ENCODE measurements at regions not wholly inside any gene's neighbourhood (a gene's known extent, or its start where the extent isn't known, plus 50 kb on each side); places are given as distances from the start of the nearest gene placed in this dataset.

GRCh38 chr5:4038994-4039393 lies 443.4 kb downstream of the IRX1 start:
- Mint-ChIP-seq H3K27ac (ENCODE audit: unreplicated experiment) (no peak overlapping the region), H3K4me1 (ENCODE audit: low read depth, unreplicated experiment) (no peaks in the 10 kb centered on the region), H3K27me3 (ENCODE audit: unreplicated experiment) (no peaks in the 10 kb centered on the region), H3K36me3 (ENCODE audit: unreplicated experiment) (no peaks in the 10 kb centered on the region), H3K9me3 (ENCODE audit: unreplicated experiment) (no peaks in the 10 kb centered on the region), H3K4me3 (ENCODE audit: unreplicated experiment) (no peak overlapping the region)
- DNase-seq: no peak
- TF ChIP-seq, protein P1, sequence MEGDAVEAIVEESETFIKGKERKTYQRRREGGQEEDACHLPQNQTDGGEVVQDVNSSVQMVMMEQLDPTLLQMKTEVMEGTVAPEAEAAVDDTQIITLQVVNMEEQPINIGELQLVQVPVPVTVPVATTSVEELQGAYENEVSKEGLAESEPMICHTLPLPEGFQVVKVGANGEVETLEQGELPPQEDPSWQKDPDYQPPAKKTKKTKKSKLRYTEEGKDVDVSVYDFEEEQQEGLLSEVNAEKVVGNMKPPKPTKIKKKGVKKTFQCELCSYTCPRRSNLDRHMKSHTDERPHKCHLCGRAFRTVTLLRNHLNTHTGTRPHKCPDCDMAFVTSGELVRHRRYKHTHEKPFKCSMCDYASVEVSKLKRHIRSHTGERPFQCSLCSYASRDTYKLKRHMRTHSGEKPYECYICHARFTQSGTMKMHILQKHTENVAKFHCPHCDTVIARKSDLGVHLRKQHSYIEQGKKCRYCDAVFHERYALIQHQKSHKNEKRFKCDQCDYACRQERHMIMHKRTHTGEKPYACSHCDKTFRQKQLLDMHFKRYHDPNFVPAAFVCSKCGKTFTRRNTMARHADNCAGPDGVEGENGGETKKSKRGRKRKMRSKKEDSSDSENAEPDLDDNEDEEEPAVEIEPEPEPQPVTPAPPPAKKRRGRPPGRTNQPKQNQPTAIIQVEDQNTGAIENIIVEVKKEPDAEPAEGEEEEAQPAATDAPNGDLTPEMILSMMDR (IDR thresholded peaks at IDR 0.05; ENCODE audit: partially characterized antibody, unreplicated experiment): no peak

DNA sequence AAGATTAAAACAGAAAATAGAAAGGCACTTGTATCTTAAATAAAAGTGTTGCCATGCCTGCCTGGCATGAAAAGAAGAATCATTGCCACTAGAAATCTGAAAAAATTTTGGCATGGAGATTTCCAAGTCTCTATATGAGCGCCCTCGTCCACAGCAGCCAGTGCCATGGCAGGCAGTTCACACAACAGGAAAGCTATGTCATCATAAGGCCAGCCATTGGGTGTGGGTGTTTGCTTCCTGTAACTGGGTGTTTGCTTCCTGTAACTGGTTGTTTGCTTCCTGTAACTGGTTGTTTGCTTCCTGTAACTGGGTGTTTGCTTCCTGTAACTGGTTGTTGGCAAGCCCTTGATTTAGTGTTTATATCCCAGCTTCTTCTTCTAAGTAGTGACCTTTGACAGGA lies 446.7 kb downstream of the IRX1 start:
- no peaks in the 10 kb centered on the region for H3K36me3 Mint-ChIP-seq (ENCODE audit: unreplicated experiment)
- no peaks in the 10 kb centered on the region for H3K27me3 Mint-ChIP-seq (ENCODE audit: unreplicated experiment)
- H3K4me1 Mint-ChIP-seq (ENCODE audit: low read depth, unreplicated experiment): no peaks in the 10 kb centered on the region
- no peak overlapping the region for H3K27ac Mint-ChIP-seq (ENCODE audit: unreplicated experiment)
- H3K4me3 Mint-ChIP-seq (ENCODE audit: unreplicated experiment): no peak overlapping the region
- no peaks in the 10 kb centered on the region for H3K9me3 Mint-ChIP-seq (ENCODE audit: unreplicated experiment)
- no peak for DNase-seq
- TF ChIP-seq, protein P1 (IDR thresholded peaks at IDR 0.05; ENCODE audit: partially characterized antibody, unreplicated experiment): no peak

DNA sequence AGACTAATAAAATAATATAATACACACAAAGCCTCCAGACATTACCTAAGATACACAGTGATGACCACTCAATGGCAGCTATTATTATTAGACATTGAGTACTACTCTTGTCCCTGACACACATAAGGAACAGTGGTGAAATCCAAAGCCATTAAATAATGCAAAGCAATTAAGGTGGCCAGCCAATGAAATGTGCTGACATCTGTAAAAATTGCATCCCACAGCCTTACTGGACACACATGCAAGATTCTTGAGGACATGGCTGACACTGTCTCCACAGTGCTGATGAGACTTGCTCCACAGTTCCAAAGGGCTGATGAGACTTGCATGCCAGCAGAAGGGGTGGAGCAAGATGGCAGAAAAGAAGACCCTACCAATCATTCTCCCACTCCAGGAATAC lies 447.5 kb downstream of the IRX1 start:
- TF ChIP-seq, protein P1 (IDR thresholded peaks at IDR 0.05; ENCODE audit: partially characterized antibody, unreplicated experiment): no peak
- no peak overlapping the region for H3K4me3 Mint-ChIP-seq (ENCODE audit: unreplicated experiment)
- no peak overlapping the region for H3K27ac Mint-ChIP-seq (ENCODE audit: unreplicated experiment)
- no peaks in the 10 kb centered on the region for H3K9me3 Mint-ChIP-seq (ENCODE audit: unreplicated experiment)
- no peaks in the 10 kb centered on the region for H3K36me3 Mint-ChIP-seq (ENCODE audit: unreplicated experiment)
- no peaks in the 10 kb centered on the region for H3K27me3 Mint-ChIP-seq (ENCODE audit: unreplicated experiment)
- DNase-seq: no peak
- H3K4me1 Mint-ChIP-seq (ENCODE audit: low read depth, unreplicated experiment): no peaks in the 10 kb centered on the region

GRCh38 chr5:4044881-4045280 lies 449.2 kb downstream of the IRX1 start:
- no peak for DNase-seq
- Mint-ChIP-seq H3K36me3 (ENCODE audit: unreplicated experiment) (no peaks in the 10 kb centered on the region), H3K27me3 (ENCODE audit: unreplicated experiment) (no peaks in the 10 kb centered on the region), H3K4me3 (ENCODE audit: unreplicated experiment) (no peak overlapping the region), H3K4me1 (ENCODE audit: low read depth, unreplicated experiment) (no peaks in the 10 kb centered on the region), H3K27ac (ENCODE audit: unreplicated experiment) (no peak overlapping the region), H3K9me3 (ENCODE audit: unreplicated experiment) (peaks cover 4% of the 10 kb centered on the region)
- TF ChIP-seq, protein P1 (IDR thresholded peaks at IDR 0.05; ENCODE audit: partially characterized antibody, unreplicated experiment): no peak

DNA sequence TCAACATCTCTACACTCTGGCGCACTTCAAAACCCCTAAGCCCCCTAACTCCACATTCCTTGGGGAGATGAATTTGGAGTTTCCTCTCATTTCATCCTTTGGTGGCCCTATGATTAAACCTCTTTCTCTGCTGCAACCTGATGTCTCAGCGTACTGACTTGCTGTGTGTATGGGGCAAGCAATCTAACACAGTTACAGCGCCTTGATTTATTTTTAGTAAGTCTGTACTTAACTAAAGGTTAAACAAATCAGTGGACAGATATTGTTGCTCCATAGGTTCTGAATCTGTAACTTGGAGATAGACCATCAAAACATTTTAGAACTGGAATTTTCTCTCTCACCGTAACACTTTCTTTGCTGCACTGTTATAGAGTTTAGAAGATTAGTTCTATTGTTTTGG lies 452.8 kb downstream of the IRX1 start:
- TF ChIP-seq, protein P1 (IDR thresholded peaks at IDR 0.05; ENCODE audit: partially characterized antibody, unreplicated experiment): no peak
- peaks cover 4% of the 10 kb centered on the region for H3K9me3 Mint-ChIP-seq (ENCODE audit: unreplicated experiment)
- no peaks in the 10 kb centered on the region for H3K4me1 Mint-ChIP-seq (ENCODE audit: low read depth, unreplicated experiment)
- no peak for DNase-seq
- H3K27me3 Mint-ChIP-seq (ENCODE audit: unreplicated experiment): no peaks in the 10 kb centered on the region
- H3K27ac Mint-ChIP-seq (ENCODE audit: unreplicated experiment): no peak overlapping the region
- no peaks in the 10 kb centered on the region for H3K36me3 Mint-ChIP-seq (ENCODE audit: unreplicated experiment)
- H3K4me3 Mint-ChIP-seq (ENCODE audit: unreplicated experiment): no peak overlapping the region

Measured in glutamatergic neuron (in vitro differentiated cells).